SU-DHL-6 (cell line): ENCODE measurements at regions not wholly inside any gene's neighbourhood (a gene's known extent, or its start where the extent isn't known, plus 50 kb on each side); places are given as distances from the start of the nearest gene placed in this dataset.

Experiments used
- CTCF ChIP-seq: fragments of 200-600 bp; sonication (generic); IDR thresholded peaks from one replicate; pipeline ENCODE4 v1.5.1; 2017; ENCODE audit warnings: antibody characterized with exemption, mild to moderate bottlenecking, low read length, moderate library complexity; ENCODE audit not compliant: insufficient read depth, poor library complexity, severe bottlenecking
- EZH2phosphoT487 ChIP-seq: fragments of 200-600 bp; sonication (generic), shearing (Covaris generic); conservative IDR thresholded peaks from 2 replicates; pipeline ENCODE4 v1.6.1; 2018; ENCODE audit warnings: mild to moderate bottlenecking, antibody characterized with exemption, low read length, moderate library complexity, mixed read lengths

DNA sequence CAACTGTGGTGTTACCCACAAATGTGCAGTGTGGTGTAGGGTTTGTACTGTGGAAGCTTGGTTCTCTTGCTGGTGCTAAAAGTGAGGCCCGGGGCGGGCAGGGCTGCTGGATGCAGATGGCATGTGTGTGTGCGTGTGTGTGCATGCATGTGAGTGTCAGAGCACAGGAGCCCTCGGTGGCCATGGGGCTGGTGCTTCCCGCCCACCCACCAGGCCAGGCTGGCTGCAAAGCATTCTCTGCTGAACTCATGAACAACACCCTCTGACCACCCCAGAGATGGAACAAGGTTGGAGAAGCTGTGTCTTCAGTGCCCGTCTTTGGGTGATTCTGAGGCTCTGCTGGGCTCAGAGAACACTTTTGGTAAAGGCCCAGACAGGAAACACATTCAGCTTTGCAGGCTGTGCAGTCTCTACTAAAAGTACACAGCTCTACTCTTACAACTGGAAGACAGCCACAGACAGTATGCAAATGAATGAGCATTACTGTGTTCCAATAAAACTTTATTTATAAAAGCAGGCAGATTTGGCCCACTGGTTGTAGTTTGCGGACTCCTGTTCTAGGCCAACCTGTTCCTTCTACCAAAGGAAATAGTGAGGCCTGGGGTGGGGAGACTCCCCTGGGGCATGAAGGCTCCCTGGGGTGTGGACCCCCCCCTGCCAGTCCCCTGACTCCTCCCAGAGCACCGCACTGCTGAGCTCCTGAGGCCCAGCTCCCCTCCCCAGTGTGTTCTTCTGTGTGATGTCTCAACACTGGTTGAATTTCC is 225.3 kb upstream of the HDAC4 start:
- TF ChIP-seq CTCF (no peak), EZH2phosphoT487 (no peak)
